ENCODE measurements at regions not wholly inside any gene's neighbourhood (a gene's known extent, or its start where the extent isn't known, plus 50 kb on each side); places are given as distances from the start of the nearest gene placed in this dataset.

- Histone ChIP-seq H3K27ac (ENCODE audit: low read depth in 2 of 2, low read length in 2 of 2) (no peak overlapping the region), H3K9ac (ENCODE audit: low read depth in 1 of 2, low read length in 2 of 2) (no peak overlapping the region), H3K4me1 (ENCODE audit: control insufficient read depth in 2 of 2, insufficient read depth in 2 of 2, low read length in 2 of 2) (no peaks in the 10 kb centered on the region), H3K27me3 (ENCODE audit: control insufficient read depth in 2 of 2, insufficient read depth in 2 of 2, low read length in 2 of 2) (no peaks in the 10 kb centered on the region), H3K9me3 (ENCODE audit: control insufficient read depth in 2 of 2, low read length in 2 of 2) (no peaks in the 10 kb centered on the region), H3K36me3 (ENCODE audit: control insufficient read depth in 2 of 2, insufficient read depth in 2 of 2, low read length in 2 of 2) (no peaks in the 10 kb centered on the region), H3K4me3 (ENCODE audit: low read length in 2 of 2) (no peak overlapping the region)
Measured at GRCh38 chr2:122062506-122062905, 307.1 kb downstream of the TSN start.

GRCh38 chr2:122063716-122064115 lies 308.3 kb downstream of the TSN start:
- Histone ChIP-seq H3K4me1 (ENCODE audit: control insufficient read depth in 2 of 2, insufficient read depth in 2 of 2, low read length in 2 of 2) (no peaks in the 10 kb centered on the region), H3K9me3 (ENCODE audit: control insufficient read depth in 2 of 2, low read length in 2 of 2) (no peaks in the 10 kb centered on the region), H3K4me3 (ENCODE audit: low read length in 2 of 2) (no peak overlapping the region), H3K27me3 (ENCODE audit: control insufficient read depth in 2 of 2, insufficient read depth in 2 of 2, low read length in 2 of 2) (no peaks in the 10 kb centered on the region), H3K9ac (ENCODE audit: low read depth in 1 of 2, low read length in 2 of 2) (no peak overlapping the region), H3K36me3 (ENCODE audit: control insufficient read depth in 2 of 2, insufficient read depth in 2 of 2, low read length in 2 of 2) (no peaks in the 10 kb centered on the region), H3K27ac (ENCODE audit: low read depth in 2 of 2, low read length in 2 of 2) (no peak overlapping the region)

GRCh38 chr2:122070241-122070731 lies 314.8 kb downstream of the TSN start:
- H3K4me3 ChIP-seq (ENCODE audit: low read length in 2 of 2): no peak overlapping the region
- no peaks in the 10 kb centered on the region for H3K9me3 ChIP-seq (ENCODE audit: control insufficient read depth in 2 of 2, low read length in 2 of 2)
- H3K4me1 ChIP-seq (ENCODE audit: control insufficient read depth in 2 of 2, insufficient read depth in 2 of 2, low read length in 2 of 2): no peaks in the 10 kb centered on the region
- no peak overlapping the region for H3K27ac ChIP-seq (ENCODE audit: low read depth in 2 of 2, low read length in 2 of 2)
- H3K27me3 ChIP-seq (ENCODE audit: control insufficient read depth in 2 of 2, insufficient read depth in 2 of 2, low read length in 2 of 2): no peaks in the 10 kb centered on the region
- H3K9ac ChIP-seq (ENCODE audit: low read depth in 1 of 2, low read length in 2 of 2): no peak overlapping the region
- H3K36me3 ChIP-seq (ENCODE audit: control insufficient read depth in 2 of 2, insufficient read depth in 2 of 2, low read length in 2 of 2): no peaks in the 10 kb centered on the region

- Histone ChIP-seq H3K27me3 (ENCODE audit: control insufficient read depth in 2 of 2, insufficient read depth in 2 of 2, low read length in 2 of 2) (no peaks in the 10 kb centered on the region), H3K4me1 (ENCODE audit: control insufficient read depth in 2 of 2, insufficient read depth in 2 of 2, low read length in 2 of 2) (no peaks in the 10 kb centered on the region), H3K9me3 (ENCODE audit: control insufficient read depth in 2 of 2, low read length in 2 of 2) (no peaks in the 10 kb centered on the region), H3K9ac (ENCODE audit: low read depth in 1 of 2, low read length in 2 of 2) (no peak overlapping the region), H3K27ac (ENCODE audit: low read depth in 2 of 2, low read length in 2 of 2) (no peak overlapping the region), H3K36me3 (ENCODE audit: control insufficient read depth in 2 of 2, insufficient read depth in 2 of 2, low read length in 2 of 2) (no peaks in the 10 kb centered on the region), H3K4me3 (ENCODE audit: low read length in 2 of 2) (no peak overlapping the region)
Measured at GRCh38 chr2:122072666-122073065, 317.2 kb downstream of the TSN start.

GRCh38 chr2:122074201-122074600 lies 318.8 kb downstream of the TSN start:
- Histone ChIP-seq H3K27me3 (ENCODE audit: control insufficient read depth in 2 of 2, insufficient read depth in 2 of 2, low read length in 2 of 2) (no peaks in the 10 kb centered on the region), H3K27ac (ENCODE audit: low read depth in 2 of 2, low read length in 2 of 2) (no peak overlapping the region), H3K36me3 (ENCODE audit: control insufficient read depth in 2 of 2, insufficient read depth in 2 of 2, low read length in 2 of 2) (no peaks in the 10 kb centered on the region), H3K9ac (ENCODE audit: low read depth in 1 of 2, low read length in 2 of 2) (no peak overlapping the region), H3K4me3 (ENCODE audit: low read length in 2 of 2) (no peak overlapping the region), H3K9me3 (ENCODE audit: control insufficient read depth in 2 of 2, low read length in 2 of 2) (no peaks in the 10 kb centered on the region), H3K4me1 (ENCODE audit: control insufficient read depth in 2 of 2, insufficient read depth in 2 of 2, low read length in 2 of 2) (no peaks in the 10 kb centered on the region)

- Histone ChIP-seq H3K4me1 (ENCODE audit: control insufficient read depth in 2 of 2, insufficient read depth in 2 of 2, low read length in 2 of 2) (no peaks in the 10 kb centered on the region), H3K9ac (ENCODE audit: low read depth in 1 of 2, low read length in 2 of 2) (no peak overlapping the region), H3K27ac (ENCODE audit: low read depth in 2 of 2, low read length in 2 of 2) (no peak overlapping the region), H3K27me3 (ENCODE audit: control insufficient read depth in 2 of 2, insufficient read depth in 2 of 2, low read length in 2 of 2) (no peaks in the 10 kb centered on the region), H3K4me3 (ENCODE audit: low read length in 2 of 2) (no peak overlapping the region), H3K9me3 (ENCODE audit: control insufficient read depth in 2 of 2, low read length in 2 of 2) (no peaks in the 10 kb centered on the region), H3K36me3 (ENCODE audit: control insufficient read depth in 2 of 2, insufficient read depth in 2 of 2, low read length in 2 of 2) (no peaks in the 10 kb centered on the region)
Measured at GRCh38 chr2:122075381-122075780, 319.9 kb downstream of the TSN start.

GRCh38 chr2:122077114-122077513 lies 321.7 kb downstream of the TSN start:
- no peaks in the 10 kb centered on the region for H3K27me3 ChIP-seq (ENCODE audit: control insufficient read depth in 2 of 2, insufficient read depth in 2 of 2, low read length in 2 of 2)
- H3K4me3 ChIP-seq (ENCODE audit: low read length in 2 of 2): no peak overlapping the region
- no peaks in the 10 kb centered on the region for H3K36me3 ChIP-seq (ENCODE audit: control insufficient read depth in 2 of 2, insufficient read depth in 2 of 2, low read length in 2 of 2)
- H3K27ac ChIP-seq (ENCODE audit: low read depth in 2 of 2, low read length in 2 of 2): no peak overlapping the region
- no peak overlapping the region for H3K9ac ChIP-seq (ENCODE audit: low read depth in 1 of 2, low read length in 2 of 2)
- no peaks in the 10 kb centered on the region for H3K4me1 ChIP-seq (ENCODE audit: control insufficient read depth in 2 of 2, insufficient read depth in 2 of 2, low read length in 2 of 2)
- no peaks in the 10 kb centered on the region for H3K9me3 ChIP-seq (ENCODE audit: control insufficient read depth in 2 of 2, low read length in 2 of 2)

- H3K36me3 ChIP-seq (ENCODE audit: control insufficient read depth in 2 of 2, insufficient read depth in 2 of 2, low read length in 2 of 2): no peaks in the 10 kb centered on the region
- H3K27ac ChIP-seq (ENCODE audit: low read depth in 2 of 2, low read length in 2 of 2): no peak overlapping the region
- H3K4me3 ChIP-seq (ENCODE audit: low read length in 2 of 2): no peak overlapping the region
- H3K4me1 ChIP-seq (ENCODE audit: control insufficient read depth in 2 of 2, insufficient read depth in 2 of 2, low read length in 2 of 2): no peaks in the 10 kb centered on the region
- H3K9me3 ChIP-seq (ENCODE audit: control insufficient read depth in 2 of 2, low read length in 2 of 2): no peaks in the 10 kb centered on the region
- no peak overlapping the region for H3K9ac ChIP-seq (ENCODE audit: low read depth in 1 of 2, low read length in 2 of 2)
- no peaks in the 10 kb centered on the region for H3K27me3 ChIP-seq (ENCODE audit: control insufficient read depth in 2 of 2, insufficient read depth in 2 of 2, low read length in 2 of 2)
Measured at GRCh38 chr2:122077771-122078170, 322.3 kb downstream of the TSN start.

GRCh38 chr2:122078451-122078850 lies 323.0 kb downstream of the TSN start:
- H3K36me3 ChIP-seq (ENCODE audit: control insufficient read depth in 2 of 2, insufficient read depth in 2 of 2, low read length in 2 of 2): no peaks in the 10 kb centered on the region
- no peaks in the 10 kb centered on the region for H3K4me1 ChIP-seq (ENCODE audit: control insufficient read depth in 2 of 2, insufficient read depth in 2 of 2, low read length in 2 of 2)
- no peaks in the 10 kb centered on the region for H3K9me3 ChIP-seq (ENCODE audit: control insufficient read depth in 2 of 2, low read length in 2 of 2)
- H3K9ac ChIP-seq (ENCODE audit: low read depth in 1 of 2, low read length in 2 of 2): no peak overlapping the region
- no peak overlapping the region for H3K4me3 ChIP-seq (ENCODE audit: low read length in 2 of 2)
- H3K27me3 ChIP-seq (ENCODE audit: control insufficient read depth in 2 of 2, insufficient read depth in 2 of 2, low read length in 2 of 2): no peaks in the 10 kb centered on the region
- H3K27ac ChIP-seq (ENCODE audit: low read depth in 2 of 2, low read length in 2 of 2): no peak overlapping the region

GRCh38 chr2:122079844-122080243 lies 324.4 kb downstream of the TSN start:
- no peak overlapping the region for H3K27ac ChIP-seq (ENCODE audit: low read depth in 2 of 2, low read length in 2 of 2)
- no peaks in the 10 kb centered on the region for H3K27me3 ChIP-seq (ENCODE audit: control insufficient read depth in 2 of 2, insufficient read depth in 2 of 2, low read length in 2 of 2)
- H3K9ac ChIP-seq (ENCODE audit: low read depth in 1 of 2, low read length in 2 of 2): no peak overlapping the region
- no peaks in the 10 kb centered on the region for H3K4me1 ChIP-seq (ENCODE audit: control insufficient read depth in 2 of 2, insufficient read depth in 2 of 2, low read length in 2 of 2)
- no peaks in the 10 kb centered on the region for H3K9me3 ChIP-seq (ENCODE audit: control insufficient read depth in 2 of 2, low read length in 2 of 2)
- H3K4me3 ChIP-seq (ENCODE audit: low read length in 2 of 2): no peak overlapping the region
- no peaks in the 10 kb centered on the region for H3K36me3 ChIP-seq (ENCODE audit: control insufficient read depth in 2 of 2, insufficient read depth in 2 of 2, low read length in 2 of 2)

GRCh38 chr2:122080316-122080715 lies 324.9 kb downstream of the TSN start:
- no peaks in the 10 kb centered on the region for H3K36me3 ChIP-seq (ENCODE audit: control insufficient read depth in 2 of 2, insufficient read depth in 2 of 2, low read length in 2 of 2)
- H3K4me1 ChIP-seq (ENCODE audit: control insufficient read depth in 2 of 2, insufficient read depth in 2 of 2, low read length in 2 of 2): no peaks in the 10 kb centered on the region
- H3K27ac ChIP-seq (ENCODE audit: low read depth in 2 of 2, low read length in 2 of 2): no peak overlapping the region
- H3K27me3 ChIP-seq (ENCODE audit: control insufficient read depth in 2 of 2, insufficient read depth in 2 of 2, low read length in 2 of 2): no peaks in the 10 kb centered on the region
- no peak overlapping the region for H3K9ac ChIP-seq (ENCODE audit: low read depth in 1 of 2, low read length in 2 of 2)
- H3K4me3 ChIP-seq (ENCODE audit: low read length in 2 of 2): no peak overlapping the region
- no peaks in the 10 kb centered on the region for H3K9me3 ChIP-seq (ENCODE audit: control insufficient read depth in 2 of 2, low read length in 2 of 2)
